Ishikawa (cell line): ENCODE measurements at regions not wholly inside any gene's neighbourhood (a gene's known extent, or its start where the extent isn't known, plus 50 kb on each side); places are given as distances from the start of the nearest gene placed in this dataset.

Experiments
- EP300 ChIP-seq: IDR thresholded peaks from 2 replicates; pipeline ENCODE4 v1.6.1; 2012; ENCODE audit warnings: borderline replicate concordance
- FOXM1 ChIP-seq: IDR thresholded peaks from 2 replicates; pipeline ENCODE4 v1.6.1; 2012; ENCODE audit warnings: low read depth, borderline replicate concordance
- TAF1 ChIP-seq: IDR thresholded peaks from 2 replicates; pipeline ENCODE4 v1.6.1; 2012; ENCODE audit warnings: low read depth, mild to moderate bottlenecking
- TF ChIP-seq, protein P1 (sequence below): IDR thresholded peaks from 2 replicates; pipeline ENCODE4 v1.6.1; 2012; ENCODE audit warnings: low read depth, mild to moderate bottlenecking

DNA sequence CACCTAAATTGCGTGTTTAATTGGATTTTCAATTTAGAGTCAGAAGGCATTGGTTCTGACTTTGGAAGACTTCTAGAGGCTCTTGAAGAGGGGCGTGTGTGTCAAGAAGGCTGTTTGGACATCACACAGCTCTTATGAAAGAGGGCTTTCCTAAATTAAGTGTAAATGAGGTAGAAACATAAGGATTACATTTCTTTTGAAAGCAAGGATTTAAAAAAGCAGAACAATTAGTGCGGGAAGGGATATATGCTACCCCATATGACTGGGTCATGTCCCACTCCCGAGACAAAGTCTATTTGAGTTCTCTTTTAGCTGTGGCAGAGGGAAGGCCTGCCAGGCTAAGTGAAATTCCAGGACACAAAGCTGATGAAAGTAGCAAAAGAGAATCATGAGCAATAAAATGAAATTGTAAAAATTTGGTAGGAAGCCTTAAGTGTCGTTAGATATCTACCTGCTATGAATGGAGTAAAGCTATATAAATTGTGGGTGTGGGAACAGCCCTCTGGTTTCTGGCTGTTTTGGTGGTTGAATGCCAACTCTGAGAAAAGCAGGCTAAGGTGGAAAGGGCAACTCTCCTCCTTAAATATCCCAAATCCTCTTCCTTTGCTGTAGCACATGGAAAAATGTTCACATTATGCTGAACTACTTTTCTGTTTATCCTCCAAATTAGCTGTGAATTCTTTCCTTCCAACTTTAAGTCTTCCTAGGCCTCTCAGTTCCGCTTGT, 100.6 kb upstream of the TSC22D2 start:
- TF ChIP-seq FOXM1 (no peak), EP300 (no peak), TAF1 (no peak)
- TF ChIP-seq, protein P1, sequence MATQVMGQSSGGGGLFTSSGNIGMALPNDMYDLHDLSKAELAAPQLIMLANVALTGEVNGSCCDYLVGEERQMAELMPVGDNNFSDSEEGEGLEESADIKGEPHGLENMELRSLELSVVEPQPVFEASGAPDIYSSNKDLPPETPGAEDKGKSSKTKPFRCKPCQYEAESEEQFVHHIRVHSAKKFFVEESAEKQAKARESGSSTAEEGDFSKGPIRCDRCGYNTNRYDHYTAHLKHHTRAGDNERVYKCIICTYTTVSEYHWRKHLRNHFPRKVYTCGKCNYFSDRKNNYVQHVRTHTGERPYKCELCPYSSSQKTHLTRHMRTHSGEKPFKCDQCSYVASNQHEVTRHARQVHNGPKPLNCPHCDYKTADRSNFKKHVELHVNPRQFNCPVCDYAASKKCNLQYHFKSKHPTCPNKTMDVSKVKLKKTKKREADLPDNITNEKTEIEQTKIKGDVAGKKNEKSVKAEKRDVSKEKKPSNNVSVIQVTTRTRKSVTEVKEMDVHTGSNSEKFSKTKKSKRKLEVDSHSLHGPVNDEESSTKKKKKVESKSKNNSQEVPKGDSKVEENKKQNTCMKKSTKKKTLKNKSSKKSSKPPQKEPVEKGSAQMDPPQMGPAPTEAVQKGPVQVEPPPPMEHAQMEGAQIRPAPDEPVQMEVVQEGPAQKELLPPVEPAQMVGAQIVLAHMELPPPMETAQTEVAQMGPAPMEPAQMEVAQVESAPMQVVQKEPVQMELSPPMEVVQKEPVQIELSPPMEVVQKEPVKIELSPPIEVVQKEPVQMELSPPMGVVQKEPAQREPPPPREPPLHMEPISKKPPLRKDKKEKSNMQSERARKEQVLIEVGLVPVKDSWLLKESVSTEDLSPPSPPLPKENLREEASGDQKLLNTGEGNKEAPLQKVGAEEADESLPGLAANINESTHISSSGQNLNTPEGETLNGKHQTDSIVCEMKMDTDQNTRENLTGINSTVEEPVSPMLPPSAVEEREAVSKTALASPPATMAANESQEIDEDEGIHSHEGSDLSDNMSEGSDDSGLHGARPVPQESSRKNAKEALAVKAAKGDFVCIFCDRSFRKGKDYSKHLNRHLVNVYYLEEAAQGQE: no peak
